AG20443 (cell line): ENCODE measurements at regions not wholly inside any gene's neighbourhood (a gene's known extent, or its start where the extent isn't known, plus 50 kb on each side); places are given as distances from the start of the nearest gene placed in this dataset.
A peak's percentile ranks its signal among the peaks of the same experiment; 100 is the strongest.
"Not testable (repeated sequence)": the region's sequence is repeated elsewhere in the genome, so short reads cannot be mapped to it uniquely, and the experiment has no call there.

ENCODE experiments used
- DNase-seq: peaks from one replicate; pipeline ENCODE4 v3.0.0; 2012; ENCODE audit warnings: low spot score, mixed read lengths

DNA sequence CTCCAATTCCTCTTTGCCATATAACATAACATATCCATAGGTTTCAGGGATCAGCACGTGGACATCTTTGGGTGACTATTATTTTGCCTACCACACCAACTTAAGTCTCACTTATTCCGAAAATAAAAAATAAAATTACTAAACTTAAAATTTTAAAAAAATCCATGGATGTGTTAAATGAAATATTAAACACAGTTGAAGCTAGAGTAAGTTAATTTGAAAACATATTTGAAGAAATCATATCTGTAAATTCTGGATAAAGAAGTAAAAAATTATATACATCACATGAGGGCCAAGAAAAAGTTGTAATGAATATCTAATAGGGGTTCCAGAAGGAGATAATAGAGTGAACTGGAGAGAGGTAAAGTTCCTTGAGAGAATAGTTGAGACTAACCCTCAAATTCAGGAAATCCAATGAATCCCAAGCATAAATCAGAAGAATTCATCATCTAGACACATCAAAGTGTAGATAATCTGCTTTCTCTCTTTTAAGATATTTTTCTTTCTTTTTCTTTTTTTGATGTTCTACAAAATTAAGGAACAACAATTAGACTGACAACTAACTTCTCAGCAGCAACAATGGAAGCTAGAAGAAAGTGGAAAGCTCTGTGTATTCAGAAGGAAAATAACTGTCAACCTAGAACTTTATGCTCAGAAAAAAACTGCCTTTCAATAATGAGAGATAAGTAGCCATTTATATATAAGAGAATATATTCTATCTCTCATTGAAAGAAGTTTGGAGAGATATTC, 147.4 kb downstream of the ABHD5 start:
- no peak for DNase-seq

DNA sequence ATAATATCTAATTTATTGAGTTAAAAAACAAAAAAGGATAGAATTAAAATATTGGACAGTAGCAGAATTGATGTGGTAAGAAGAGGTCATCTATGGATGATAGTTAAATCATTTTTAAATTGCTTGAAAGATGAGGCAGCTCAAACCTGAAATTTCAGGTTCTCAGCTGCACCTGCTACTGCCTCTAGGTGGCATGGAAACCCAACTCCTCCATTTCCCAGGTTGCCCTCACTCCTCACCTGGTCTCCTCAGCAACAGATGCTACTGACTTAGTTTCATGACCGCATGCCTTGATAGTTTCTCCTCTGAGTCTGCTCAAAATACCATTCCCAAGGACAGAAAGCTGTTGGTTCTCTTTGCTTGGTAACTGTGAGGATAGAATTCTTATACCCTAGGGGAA, 148.1 kb downstream of the ABHD5 start:
- no peak for DNase-seq

DNA sequence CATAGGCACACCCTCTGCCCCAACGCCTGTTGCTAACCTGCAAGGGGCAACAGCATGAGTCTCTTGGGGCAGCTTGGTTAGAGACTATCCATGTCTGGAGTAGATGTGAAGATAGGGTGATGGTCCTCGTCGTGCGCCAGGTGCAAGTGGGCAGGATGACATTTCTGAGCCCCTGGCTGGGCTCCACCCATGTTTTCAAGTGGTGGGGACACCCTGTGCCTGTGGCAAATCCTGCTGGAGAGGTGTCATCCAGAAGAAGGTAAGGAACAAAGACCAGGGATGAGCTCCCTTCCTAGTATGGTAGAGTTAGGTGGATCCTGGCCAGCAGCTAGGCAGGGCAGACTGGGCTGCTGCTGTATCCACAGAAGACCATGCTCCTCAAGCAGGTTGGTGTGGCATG, 152.6 kb downstream of the ABHD5 start:
- DNase-seq = no peak

DNA sequence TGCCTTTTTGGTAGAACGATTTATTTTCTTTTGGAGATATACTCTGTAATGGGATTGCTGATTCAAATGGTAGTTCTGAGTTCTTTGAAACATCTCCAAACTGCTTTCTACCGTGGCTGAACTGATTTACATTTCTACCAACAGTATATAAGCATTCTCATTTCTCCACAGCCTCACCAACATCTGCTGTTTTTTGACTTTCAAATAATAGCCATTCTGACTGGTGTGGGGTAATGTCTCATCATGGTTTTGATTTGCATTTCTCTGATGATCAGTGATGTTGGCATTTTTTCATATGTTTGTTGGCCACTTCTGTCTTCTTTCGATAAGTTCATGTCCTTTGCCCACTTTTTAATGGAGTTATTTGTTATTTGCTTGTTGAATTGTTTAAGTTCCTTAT, 154.0 kb downstream of the ABHD5 start:
- no peak for DNase-seq

DNA sequence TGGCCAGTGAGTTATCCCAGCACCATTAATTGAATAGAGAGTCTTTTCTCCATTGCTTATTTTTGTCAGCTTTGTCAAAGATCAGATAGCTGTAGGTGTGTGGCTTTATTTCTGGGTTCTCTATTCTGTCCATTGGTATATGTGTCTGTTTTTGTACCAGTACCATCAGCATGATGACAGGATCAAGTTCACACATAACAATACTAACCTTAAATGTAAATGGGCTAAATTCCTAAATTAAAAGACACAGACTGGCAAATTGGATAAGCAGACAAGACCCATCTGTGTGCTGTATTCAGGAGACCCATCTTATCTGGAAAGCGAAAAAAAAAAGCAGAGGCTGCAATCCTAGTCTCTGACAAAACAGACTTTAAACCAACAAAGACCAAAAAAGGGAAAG, 154.8 kb downstream of the ABHD5 start:
- not testable (repeated sequence) for DNase-seq

DNA sequence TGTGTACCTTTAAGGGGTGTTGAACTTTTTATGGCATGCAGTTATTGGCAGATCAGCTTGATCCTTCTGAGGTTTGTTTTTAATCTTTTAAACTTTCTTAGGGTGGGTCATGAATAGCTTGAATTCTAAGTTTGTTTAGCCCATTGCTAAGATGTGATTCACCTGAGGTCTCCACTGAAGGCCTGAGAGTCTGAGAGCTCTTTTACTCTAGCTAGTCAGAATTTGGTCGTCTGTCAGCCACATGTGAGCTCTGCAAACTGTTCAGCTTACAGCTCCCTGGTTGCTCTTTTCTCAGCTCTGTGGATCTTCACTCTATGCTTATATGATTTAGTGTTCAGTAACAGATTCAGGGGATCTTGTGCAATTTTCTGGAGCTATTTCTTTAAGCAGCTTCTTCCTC, 161.3 kb downstream of the ABHD5 start:
- DNase-seq = no peak

DNA sequence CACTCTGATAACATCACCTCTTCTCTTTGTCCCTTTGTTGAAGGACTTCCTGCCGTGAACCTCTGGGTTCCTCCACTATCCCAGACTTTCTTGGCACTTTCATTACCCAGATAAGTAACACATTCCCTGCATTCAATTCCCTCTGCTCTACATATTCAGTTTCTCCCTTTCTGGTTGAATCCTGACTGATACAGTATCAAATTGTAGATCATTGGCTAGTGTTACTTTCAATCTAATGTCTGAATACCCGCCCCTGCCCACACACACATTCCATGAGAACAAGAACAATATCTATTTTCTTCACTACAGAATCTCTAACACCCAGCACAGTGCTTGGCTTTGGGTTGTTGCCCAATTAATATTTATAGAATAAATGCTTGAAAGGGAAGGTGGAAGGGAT, 163.5 kb downstream of the ABHD5 start:
- no peak for DNase-seq

DNA sequence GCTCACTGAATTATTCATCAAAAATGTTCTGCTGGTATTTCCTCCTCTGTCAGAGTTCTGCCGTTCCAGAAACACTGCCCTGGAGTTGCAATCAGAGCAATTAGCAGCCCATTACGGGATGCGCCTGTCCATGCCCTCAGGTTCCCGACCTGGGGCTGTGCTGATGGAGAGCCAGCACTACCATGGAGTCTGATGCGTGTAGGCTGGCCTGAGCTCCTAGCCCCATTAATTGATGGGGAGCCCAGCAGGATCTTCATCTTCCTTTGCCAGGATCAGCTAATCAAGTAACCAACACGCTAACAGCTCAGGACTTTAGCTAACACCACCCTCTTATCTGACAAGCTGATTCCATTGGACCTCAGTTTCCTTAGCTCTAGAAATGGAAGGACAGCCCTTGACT, 164.2 kb downstream of the ABHD5 start:
- no peak for DNase-seq

DNA sequence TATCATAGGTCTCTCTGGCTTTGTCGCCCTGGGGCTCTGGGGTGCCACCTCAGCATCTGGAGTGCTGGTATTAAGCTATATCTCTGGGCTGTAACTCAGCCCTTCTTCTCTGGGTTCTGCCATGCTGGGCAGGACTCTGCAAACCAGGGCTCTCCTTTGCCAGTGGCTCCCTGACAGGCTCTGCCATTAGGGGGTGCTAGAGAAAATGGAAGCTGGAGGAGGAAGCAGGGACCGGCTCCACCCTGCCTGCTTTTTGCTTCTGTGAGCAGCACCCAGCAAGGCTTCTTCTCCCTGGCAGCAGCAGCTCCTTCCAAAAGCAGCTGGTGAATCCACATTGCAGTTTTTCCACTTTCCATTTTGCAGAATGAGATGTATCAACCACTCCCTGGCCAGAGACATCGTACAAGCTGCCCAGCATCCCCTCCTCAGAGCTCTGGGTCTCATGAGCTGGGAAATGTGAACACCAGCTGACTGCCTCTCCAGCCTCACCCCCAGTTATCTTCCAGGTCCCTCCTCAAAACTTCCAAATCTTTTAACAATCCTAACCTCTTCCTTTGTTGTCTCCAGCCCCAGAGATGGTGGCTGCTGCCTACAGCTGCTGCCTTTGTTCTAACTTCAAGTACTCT, 165.0 kb downstream of the ABHD5 start:
- DNase-seq = peak; percentile 76

DNA sequence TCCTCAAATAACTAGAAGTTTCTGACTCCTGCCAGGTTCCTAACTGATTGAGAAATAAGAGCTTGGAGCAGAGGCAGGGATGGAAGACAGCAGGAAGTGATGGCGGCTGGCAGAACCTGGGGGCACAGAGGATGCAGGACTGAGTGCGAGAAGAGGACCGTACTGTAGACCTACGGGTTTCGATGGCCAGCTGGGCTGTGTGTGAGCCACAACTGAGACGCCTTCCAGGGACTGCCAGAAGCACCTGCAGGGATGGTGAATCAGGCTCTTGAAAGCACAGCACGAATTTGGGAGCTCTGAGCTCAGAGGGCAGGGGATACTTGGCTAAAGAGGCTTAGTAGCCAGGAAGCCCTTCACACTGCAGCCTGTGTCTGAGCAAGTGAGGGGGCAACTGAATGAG, 165.6 kb downstream of the ABHD5 start:
- DNase-seq = no peak

DNA sequence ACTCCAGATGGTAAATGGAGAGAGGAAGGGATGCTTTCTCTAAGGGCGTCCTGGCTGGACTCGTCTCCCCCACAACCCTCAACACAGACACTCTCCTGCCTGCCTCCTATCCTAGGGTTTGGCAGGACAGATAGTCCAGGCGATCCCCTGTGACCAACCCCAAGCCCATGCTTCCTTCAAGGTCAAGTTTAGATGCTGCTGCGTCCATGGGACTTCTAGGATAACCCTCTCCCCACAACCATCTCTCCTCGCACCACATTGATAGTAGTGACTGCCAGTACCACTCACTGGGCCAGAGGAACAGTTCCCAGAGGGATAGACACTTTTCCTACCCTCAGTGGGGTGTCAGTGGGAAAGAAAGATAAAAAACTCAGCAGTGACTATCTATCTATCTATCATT, 166.0 kb downstream of the ABHD5 start:
- no peak for DNase-seq

DNA sequence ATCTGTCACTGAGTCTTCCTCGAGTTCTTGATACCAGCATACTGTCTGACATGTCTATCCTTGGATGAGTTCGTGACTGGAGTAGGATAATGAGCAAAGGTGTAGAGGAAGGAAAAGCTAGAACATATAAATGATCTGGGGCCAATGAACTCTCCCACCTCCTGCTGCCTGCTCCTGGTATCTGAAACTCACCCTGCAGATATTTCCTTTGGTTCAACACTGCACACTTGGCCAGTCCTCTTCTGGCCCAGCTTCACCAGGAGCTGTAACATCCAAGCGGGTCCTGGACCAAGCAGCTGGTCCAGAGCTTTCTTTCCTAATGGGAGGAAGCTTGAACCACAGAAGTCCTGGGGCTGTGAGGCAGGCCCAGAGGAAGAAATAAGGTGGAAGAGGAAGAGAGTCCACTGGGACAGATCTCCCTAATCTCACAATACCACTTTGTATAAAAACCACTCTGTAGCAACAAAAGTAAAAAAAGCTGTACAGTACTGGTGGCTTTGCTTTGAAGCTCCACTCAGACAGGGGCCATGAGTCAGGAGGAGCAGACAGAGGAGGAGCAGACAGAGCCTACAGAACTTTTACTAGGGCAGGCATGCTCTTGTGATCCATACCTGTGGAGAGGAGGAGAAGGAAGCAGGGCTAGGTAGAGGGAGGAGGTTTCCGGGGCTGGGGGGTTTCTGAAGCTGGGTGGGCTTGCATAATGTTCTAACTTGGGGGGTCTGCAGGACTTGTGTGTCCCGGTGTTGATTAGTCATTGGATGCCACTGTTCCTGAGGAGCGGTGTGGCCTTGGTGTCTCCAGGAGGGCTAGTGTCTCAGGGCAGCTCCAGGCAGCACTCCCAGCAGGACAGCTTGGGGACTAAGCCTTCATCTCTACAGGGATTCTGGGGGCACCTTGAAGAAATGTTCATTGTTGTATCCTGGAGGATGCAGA, 166.9 kb downstream of the ABHD5 start:
- no peak for DNase-seq

DNA sequence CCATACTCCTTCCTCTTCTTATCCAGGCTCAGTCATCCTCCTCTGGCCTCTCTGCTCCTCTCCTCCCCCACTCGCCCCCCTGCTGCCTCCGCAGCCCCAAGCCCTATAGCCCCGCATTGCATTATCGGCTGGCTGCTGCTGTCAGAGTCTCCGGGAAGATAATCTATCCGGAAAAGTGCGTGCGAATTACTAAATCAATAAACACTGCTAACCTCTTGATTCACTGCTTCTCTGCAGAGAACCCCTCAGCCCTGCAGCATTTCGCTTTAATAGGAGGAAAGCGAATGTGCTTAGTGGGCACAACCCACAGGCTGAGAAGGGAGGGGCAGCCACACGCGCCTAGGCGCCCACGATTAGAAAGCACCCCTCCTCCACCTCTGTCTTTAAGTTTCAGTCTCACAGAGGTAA, 167.6 kb downstream of the ABHD5 start:
- DNase-seq = no peak

DNA sequence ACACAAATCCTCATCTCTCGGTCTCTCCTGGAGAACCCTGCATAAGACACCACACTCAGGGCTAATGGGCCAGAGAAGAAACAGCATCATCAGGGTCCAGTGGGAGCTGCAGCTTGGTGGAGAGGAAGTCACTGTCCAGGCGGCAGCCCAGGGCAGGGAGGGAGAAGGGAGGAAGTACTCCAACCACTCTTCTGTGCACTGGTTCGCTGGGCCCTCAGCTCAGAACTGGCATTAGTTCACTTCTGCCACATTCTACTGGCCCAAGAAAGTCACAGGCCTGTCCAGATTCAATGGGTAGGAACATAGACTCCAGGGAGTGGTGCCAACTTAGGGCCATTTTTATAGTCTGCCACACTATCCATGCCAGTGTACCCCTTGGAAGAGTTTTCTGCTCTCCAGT, 169.0 kb downstream of the ABHD5 start:
- no peak for DNase-seq

DNA sequence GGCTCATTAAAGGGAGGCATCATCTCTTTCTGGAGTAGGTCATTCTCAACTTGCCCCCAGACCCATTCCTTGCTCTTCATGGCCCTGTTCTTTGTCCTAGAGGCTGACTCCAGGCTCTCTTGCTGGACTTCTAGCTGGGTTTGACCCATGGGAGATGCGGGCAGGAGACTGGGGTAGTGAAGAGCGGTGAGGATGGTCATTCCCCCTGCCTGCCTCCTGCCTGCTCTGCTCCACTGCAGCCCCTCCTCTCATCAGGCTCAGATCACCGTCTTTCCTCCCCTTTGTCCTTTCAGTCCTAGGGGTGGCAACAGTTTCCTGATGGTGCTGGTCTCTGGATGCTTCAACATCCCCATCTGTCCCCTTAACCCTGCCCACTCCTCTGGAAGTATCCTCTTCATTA, 170.9 kb downstream of the ABHD5 start:
- DNase-seq = no peak

DNA sequence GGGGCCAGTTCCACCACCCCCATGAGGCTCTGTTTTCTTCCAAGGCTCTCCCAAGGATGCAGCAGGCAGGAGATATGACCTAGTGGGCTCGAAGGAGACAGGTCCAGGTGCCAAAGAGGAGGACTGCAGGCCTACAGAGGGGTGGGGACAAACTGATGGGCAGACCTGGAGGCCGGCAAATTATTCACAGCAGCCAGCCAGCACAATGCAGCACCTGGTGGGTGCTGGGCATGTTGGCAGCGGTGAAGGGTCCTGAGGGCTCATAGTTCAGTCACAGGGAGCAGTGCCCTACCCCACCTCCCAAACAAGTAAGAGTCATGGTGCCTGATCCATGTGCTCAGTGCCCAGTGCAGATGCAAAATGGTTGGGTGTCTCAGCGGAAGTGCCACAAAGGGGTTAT, 171.7 kb downstream of the ABHD5 start:
- DNase-seq = no peak

DNA sequence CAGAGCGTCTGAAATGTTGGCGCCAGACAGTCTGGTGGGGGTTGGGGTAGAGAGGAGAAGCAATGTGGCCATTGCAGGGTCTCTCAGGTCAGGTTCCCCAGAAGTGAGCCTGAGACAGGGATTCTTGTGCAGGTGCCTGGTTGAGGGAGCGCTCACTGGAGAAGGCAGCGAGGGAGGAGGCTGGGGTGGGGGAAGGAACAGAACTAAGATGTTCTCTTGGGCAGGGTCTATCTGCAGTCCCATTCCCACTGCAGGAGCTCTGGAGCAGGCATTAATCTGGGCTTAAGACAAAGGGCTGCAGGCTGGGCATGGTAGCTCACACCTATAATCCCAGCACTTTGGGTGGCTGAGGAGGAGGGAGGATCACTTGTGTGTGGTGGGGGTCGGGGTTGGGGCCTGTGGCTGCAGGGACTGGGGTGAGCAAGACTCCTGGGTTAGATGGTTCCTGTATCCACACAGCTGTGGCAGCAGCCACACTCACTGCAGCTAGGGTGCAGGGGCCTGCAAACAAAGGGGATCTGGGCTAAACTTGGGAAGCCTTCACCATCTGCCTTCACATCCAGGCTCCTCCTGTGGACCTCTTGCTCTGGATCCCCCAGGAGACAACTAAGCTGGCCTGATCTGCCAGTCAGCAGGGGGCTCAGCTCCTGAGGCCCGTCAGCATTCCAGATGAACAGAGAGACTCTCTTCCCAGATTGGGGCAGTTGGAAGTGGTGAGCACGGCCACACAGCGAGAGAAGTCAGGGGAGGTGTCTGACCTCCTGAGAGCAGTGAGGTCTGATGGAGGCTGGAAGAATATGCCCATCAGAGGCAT, 172.5 kb downstream of the ABHD5 start:
- DNase-seq = no peak

DNA sequence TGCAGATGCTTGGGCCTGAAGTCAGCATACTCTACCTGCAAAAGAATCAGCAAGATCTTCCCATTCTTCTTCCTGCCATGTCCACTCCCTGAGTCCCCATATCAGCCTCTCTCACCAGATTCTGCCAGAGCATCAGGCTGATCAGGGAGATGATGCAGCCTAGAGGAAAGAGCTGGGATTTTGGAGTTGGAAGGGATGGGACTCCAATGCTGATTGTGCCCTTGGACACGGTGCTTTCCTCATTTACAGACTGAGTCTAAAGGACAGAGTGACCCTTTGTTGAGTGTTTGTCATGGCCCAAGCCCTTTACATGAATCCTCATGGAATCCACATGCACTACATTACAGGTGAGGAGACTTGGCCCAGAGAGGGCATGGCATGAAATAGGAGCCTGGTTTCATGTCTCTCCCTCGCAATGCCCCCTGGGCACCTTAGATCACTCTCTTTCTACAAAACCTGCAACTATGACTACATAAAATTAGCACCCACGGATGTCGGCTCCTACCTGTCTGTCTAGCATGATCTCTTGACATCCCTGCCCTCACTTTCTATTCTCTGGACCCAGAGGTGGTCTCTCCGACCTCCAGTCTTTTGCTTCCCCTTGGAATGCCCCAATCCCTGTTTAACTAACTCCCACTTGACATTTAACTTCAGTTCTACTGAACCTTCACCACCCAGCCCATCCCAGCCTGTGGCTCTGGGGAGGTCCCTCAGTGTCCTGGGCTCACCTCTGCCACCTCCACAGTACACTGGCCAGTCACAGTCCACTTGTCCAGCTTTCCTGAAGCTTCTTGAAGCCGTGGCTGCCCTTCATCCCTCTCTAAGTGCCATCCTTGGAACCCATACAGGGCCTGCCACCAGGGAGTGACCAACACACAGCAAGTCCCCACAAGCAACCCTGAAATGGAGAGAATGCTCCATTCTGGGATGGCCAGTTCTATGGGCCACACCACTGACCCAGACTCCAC, 173.5 kb downstream of the ABHD5 start:
- DNase-seq = no peak

DNA sequence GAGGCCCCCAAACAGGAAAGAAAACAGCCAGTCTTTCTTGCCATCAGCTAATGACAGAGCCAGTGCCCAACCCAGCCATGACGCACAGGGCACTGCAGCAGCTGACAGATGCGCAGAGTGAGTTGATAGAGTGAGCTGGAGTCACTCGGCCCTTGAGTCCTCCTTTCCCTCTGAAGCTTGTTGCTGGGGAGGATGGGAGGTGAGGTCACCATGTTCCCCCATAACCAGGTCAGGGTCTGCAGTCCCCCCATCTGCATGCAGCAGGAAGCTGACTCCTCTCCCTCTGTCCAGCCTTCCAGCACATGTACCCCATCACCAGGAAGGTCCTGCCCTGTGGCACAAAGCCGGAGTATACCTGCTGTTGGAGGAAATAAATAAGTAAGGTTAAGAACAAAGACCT, 174.6 kb downstream of the ABHD5 start:
- DNase-seq = no peak

DNA sequence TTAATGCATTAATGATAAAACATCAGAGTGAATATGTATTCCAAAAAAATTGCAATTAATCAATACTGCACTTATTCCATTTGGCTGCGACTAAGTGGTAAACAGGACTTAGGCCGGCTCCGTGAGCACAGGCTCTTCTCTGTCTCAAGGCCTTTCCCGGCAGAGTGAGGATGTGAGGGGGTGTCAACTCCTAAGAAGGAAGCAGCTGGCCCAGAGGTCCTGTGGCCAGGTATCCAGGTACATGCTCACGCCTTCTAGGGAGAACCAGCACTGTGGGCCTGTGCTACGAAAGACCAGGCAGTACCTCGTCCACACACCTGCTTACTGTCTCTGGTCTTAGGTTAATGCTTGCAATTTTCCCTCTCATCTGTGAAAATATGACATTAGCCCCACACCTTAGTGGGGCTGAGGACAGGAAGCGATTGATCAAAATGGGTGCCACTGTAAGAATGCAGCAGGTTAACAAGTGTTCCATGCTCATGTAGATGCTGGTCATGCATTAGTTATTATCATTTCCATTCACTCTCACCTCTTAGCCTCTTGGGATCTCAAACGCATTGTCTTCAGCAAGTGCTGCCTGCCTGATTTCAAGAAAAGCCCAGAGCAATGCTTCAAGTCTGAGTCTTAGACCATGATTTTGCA, 175.3 kb downstream of the ABHD5 start:
- DNase-seq = no peak
